Spleen (tissue), 7 donors: ENCODE measurements at regions not wholly inside any gene's neighbourhood (a gene's known extent, or its start where the extent isn't known, plus 50 kb on each side); places are given as distances from the start of the nearest gene placed in this dataset.

Source experiments
- CTCF ChIP-seq, 11 experiments: fragments of 200-600 bp in 7 of 11; fragments of 450-650 bp in 4 of 11; sonication (generic) in 4 of 11; IDR thresholded peaks in 8 of 11; conservative IDR thresholded peaks in 3 of 11; 1 replicate in 7 of 11; 2 replicates in 4 of 11; pipeline versions ENCODE4 v1.4.0 to v1.8.0; 2016 to 2021; ENCODE audit warnings: antibody characterized with exemption in 11 of 11, inconsistent platforms in 4 of 11, mild to moderate bottlenecking in 1 of 11
- POLR2A ChIP-seq, 3 donors: fragments of 450-650 bp; IDR thresholded peaks; one replicate each; pipeline ENCODE4 v1.5.1; 2017; ENCODE audit warnings: antibody characterized with exemption in 3 of 3, mild to moderate bottlenecking in 1 of 3
- donor health status: DM: no; HTN: no; CAD: no; lungs with moderate emphysema.
- donor health status: DM: no; HTN: no; CAD: no.
- donor health status: DM: no; HTN: no; CAD: no.

GRCh38 chr12:105613887-105614286 lies 283.4 kb downstream of the C12orf75 start:
- TF ChIP-seq POLR2A (IDR thresholded peaks at IDR 0.05): no peak
- no peak for TF ChIP-seq CTCF (IDR thresholded peaks at IDR 0.05 in 8 of 11, conservative IDR thresholded peaks at IDR 0.05 in 3 of 11)
